ENCODE measurements at regions not wholly inside any gene's neighbourhood (a gene's known extent, or its start where the extent isn't known, plus 50 kb on each side); places are given as distances from the start of the nearest gene placed in this dataset.
"Not testable (repeated sequence)": the region's sequence is repeated elsewhere in the genome, so short reads cannot be mapped to it uniquely, and the experiment has no call there.

DNA sequence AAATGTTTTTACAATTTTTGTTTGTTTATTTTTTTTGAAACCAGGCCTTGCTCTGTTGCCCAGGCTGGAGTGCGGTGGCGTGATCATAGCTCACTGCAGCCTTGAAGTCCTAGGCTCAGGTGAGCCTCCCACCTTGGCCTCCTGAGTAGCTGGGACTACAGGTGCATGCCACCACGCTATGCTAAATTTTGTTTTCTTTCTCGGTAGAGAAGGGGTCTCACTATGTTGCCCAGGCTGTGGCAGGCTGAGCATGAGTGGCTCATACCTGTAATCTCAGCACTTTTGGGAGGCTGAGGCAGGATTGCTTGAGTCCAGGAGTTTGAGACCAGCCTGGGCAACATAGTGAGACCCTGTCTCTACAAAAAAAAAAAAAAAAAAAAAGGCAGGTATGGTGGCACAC, 60.2 kb upstream of the ADGRL1 start:
- TF ChIP-seq EZH2, CTCF, EZH2phosphoT487 (IDR thresholded peaks at IDR 0.05): not testable (repeated sequence)
